ENCODE measurements at regions not wholly inside any gene's neighbourhood (a gene's known extent, or its start where the extent isn't known, plus 50 kb on each side); places are given as distances from the start of the nearest gene placed in this dataset.

GRCh38 chr2:45337481-45337880, 273.6 kb downstream of the SRBD1 start:
- no peaks in the 10 kb centered on the region for H3K36me3 ChIP-seq (ENCODE audit: insufficient read depth)
- no peaks in the 10 kb centered on the region for H3K4me1 ChIP-seq (ENCODE audit: insufficient read depth)
- DNase-seq (ENCODE audit: extremely low spot score) = no peak
- WGBS = 80% methylated on average over 3 of the region's 3 CpGs
- no peak overlapping the region for H3K4me3 ChIP-seq (ENCODE audit: low read depth, low read length)
- no peak overlapping the region for H3K27ac ChIP-seq (ENCODE audit: low read depth)

- no peak for DNase-seq (ENCODE audit: extremely low spot score)
- Histone ChIP-seq H3K27ac (ENCODE audit: low read depth) (no peak overlapping the region), H3K4me1 (ENCODE audit: insufficient read depth) (no peaks in the 10 kb centered on the region), H3K4me3 (ENCODE audit: low read depth, low read length) (no peak overlapping the region), H3K36me3 (ENCODE audit: insufficient read depth) (no peaks in the 10 kb centered on the region)
- WGBS = 94% methylated on average over 17 of the region's 17 CpGs
These were observed 276.9 kb downstream of the SRBD1 start for GRCh38 chr2:45334205-45334604.

- Histone ChIP-seq H3K4me3 (ENCODE audit: low read depth, low read length) (no peak overlapping the region), H3K4me1 (ENCODE audit: insufficient read depth) (no peaks in the 10 kb centered on the region), H3K27ac (ENCODE audit: low read depth) (no peak overlapping the region), H3K36me3 (ENCODE audit: insufficient read depth) (no peaks in the 10 kb centered on the region)
- 79% methylated on average over 1 of the region's 1 CpG for WGBS
- no peak for DNase-seq (ENCODE audit: extremely low spot score)
These were observed 278.5 kb downstream of the SRBD1 start for GRCh38 chr2:45332567-45332966.

GRCh38 chr2:45332094-45332493, 279.0 kb downstream of the SRBD1 start:
- no peak for DNase-seq (ENCODE audit: extremely low spot score)
- Histone ChIP-seq H3K4me3 (ENCODE audit: low read depth, low read length) (no peak overlapping the region), H3K4me1 (ENCODE audit: insufficient read depth) (no peaks in the 10 kb centered on the region), H3K36me3 (ENCODE audit: insufficient read depth) (no peaks in the 10 kb centered on the region), H3K27ac (ENCODE audit: low read depth) (no peak overlapping the region)

- H3K4me3 ChIP-seq (ENCODE audit: low read depth, low read length) = no peak overlapping the region
- H3K4me1 ChIP-seq (ENCODE audit: insufficient read depth) = no peaks in the 10 kb centered on the region
- WGBS = 70% methylated on average over 7 of the region's 7 CpGs
- no peak for DNase-seq (ENCODE audit: extremely low spot score)
- no peak overlapping the region for H3K27ac ChIP-seq (ENCODE audit: low read depth)
- no peaks in the 10 kb centered on the region for H3K36me3 ChIP-seq (ENCODE audit: insufficient read depth)
These were observed 279.7 kb downstream of the SRBD1 start for GRCh38 chr2:45331410-45331786.

GRCh38 chr2:45330637-45331409, 280.2 kb downstream of the SRBD1 start:
- WGBS = 58% methylated on average over 8 of the region's 8 CpGs
- H3K36me3 ChIP-seq (ENCODE audit: insufficient read depth) = no peaks in the 10 kb centered on the region
- H3K4me3 ChIP-seq (ENCODE audit: low read depth, low read length) = no peak overlapping the region
- DNase-seq (ENCODE audit: extremely low spot score) = no peak
- no peak overlapping the region for H3K27ac ChIP-seq (ENCODE audit: low read depth)
- no peaks in the 10 kb centered on the region for H3K4me1 ChIP-seq (ENCODE audit: insufficient read depth)

- Histone ChIP-seq H3K27ac (ENCODE audit: low read depth) (no peak overlapping the region), H3K36me3 (ENCODE audit: insufficient read depth) (no peaks in the 10 kb centered on the region), H3K4me1 (ENCODE audit: insufficient read depth) (no peaks in the 10 kb centered on the region), H3K4me3 (ENCODE audit: low read depth, low read length) (no peak overlapping the region)
- 85% methylated on average over 5 of the region's 5 CpGs for WGBS
- no peak for DNase-seq (ENCODE audit: extremely low spot score)
These were observed 281.0 kb downstream of the SRBD1 start for GRCh38 chr2:45330108-45330507.

GRCh38 chr2:45329045-45329677, 281.9 kb downstream of the SRBD1 start:
- Histone ChIP-seq H3K4me3 (ENCODE audit: low read depth, low read length) (no peak overlapping the region), H3K4me1 (ENCODE audit: insufficient read depth) (no peaks in the 10 kb centered on the region), H3K27ac (ENCODE audit: low read depth) (no peak overlapping the region), H3K36me3 (ENCODE audit: insufficient read depth) (no peaks in the 10 kb centered on the region)
- WGBS = 76% methylated on average over 7 of the region's 7 CpGs
- no peak for DNase-seq (ENCODE audit: extremely low spot score)

- DNase-seq (ENCODE audit: extremely low spot score) = no peak
- no peak overlapping the region for H3K27ac ChIP-seq (ENCODE audit: low read depth)
- no peaks in the 10 kb centered on the region for H3K4me1 ChIP-seq (ENCODE audit: insufficient read depth)
- 77% methylated on average over 3 of the region's 3 CpGs for WGBS
- H3K4me3 ChIP-seq (ENCODE audit: low read depth, low read length) = no peak overlapping the region
- no peaks in the 10 kb centered on the region for H3K36me3 ChIP-seq (ENCODE audit: insufficient read depth)
These were observed 282.7 kb downstream of the SRBD1 start for GRCh38 chr2:45328264-45328870.

GRCh38 chr2:45323344-45323743, 287.7 kb downstream of the SRBD1 start:
- 91% methylated on average over 3 of the region's 3 CpGs for WGBS
- H3K36me3 ChIP-seq (ENCODE audit: insufficient read depth) = no peaks in the 10 kb centered on the region
- no peaks in the 10 kb centered on the region for H3K4me1 ChIP-seq (ENCODE audit: insufficient read depth)
- no peak overlapping the region for H3K4me3 ChIP-seq (ENCODE audit: low read depth, low read length)
- no peak overlapping the region for H3K27ac ChIP-seq (ENCODE audit: low read depth)
- no peak for DNase-seq (ENCODE audit: extremely low spot score)

- no peaks in the 10 kb centered on the region for H3K4me1 ChIP-seq (ENCODE audit: insufficient read depth)
- H3K36me3 ChIP-seq (ENCODE audit: insufficient read depth) = no peaks in the 10 kb centered on the region
- no peak overlapping the region for H3K4me3 ChIP-seq (ENCODE audit: low read depth, low read length)
- WGBS = 88% methylated on average over 2 of the region's 2 CpGs
- H3K27ac ChIP-seq (ENCODE audit: low read depth) = no peak overlapping the region
- no peak for DNase-seq (ENCODE audit: extremely low spot score)
These were observed 290.1 kb downstream of the SRBD1 start for GRCh38 chr2:45320956-45321355.

GRCh38 chr2:45319683-45320455, 291.2 kb downstream of the SRBD1 start:
- Histone ChIP-seq H3K36me3 (ENCODE audit: insufficient read depth) (no peaks in the 10 kb centered on the region), H3K27ac (ENCODE audit: low read depth) (no peak overlapping the region), H3K4me3 (ENCODE audit: low read depth, low read length) (no peak overlapping the region), H3K4me1 (ENCODE audit: insufficient read depth) (no peaks in the 10 kb centered on the region)
- DNase-seq (ENCODE audit: extremely low spot score) = no peak
- 79% methylated on average over 7 of the region's 7 CpGs for WGBS

- no peaks in the 10 kb centered on the region for H3K4me1 ChIP-seq (ENCODE audit: insufficient read depth)
- no peaks in the 10 kb centered on the region for H3K36me3 ChIP-seq (ENCODE audit: insufficient read depth)
- DNase-seq (ENCODE audit: extremely low spot score) = no peak
- no peak overlapping the region for H3K27ac ChIP-seq (ENCODE audit: low read depth)
- WGBS = 67% methylated on average over 4 of the region's 4 CpGs
- H3K4me3 ChIP-seq (ENCODE audit: low read depth, low read length) = no peak overlapping the region
These were observed 292.4 kb downstream of the SRBD1 start for GRCh38 chr2:45318686-45319085.

All from urinary bladder (tissue), 3 donors.